ENCODE measurements at regions not wholly inside any gene's neighbourhood (a gene's known extent, or its start where the extent isn't known, plus 50 kb on each side); places are given as distances from the start of the nearest gene placed in this dataset.

- no peak for DNase-seq
These were observed 71.7 kb upstream of the LIMCH1 start for GRCh38 chr4:41466249-41466648.

GRCh38 chr4:41468122-41468521 is 69.8 kb upstream of the LIMCH1 start:
- no peak for DNase-seq

GRCh38 chr4:41471126-41472071 is 66.6 kb upstream of the LIMCH1 start:
- DNase-seq = no peak

GRCh38 chr4:41472081-41472480 is 65.9 kb upstream of the LIMCH1 start:
- no peak for DNase-seq

- DNase-seq = no peak
These were observed 64.8 kb upstream of the LIMCH1 start for GRCh38 chr4:41473176-41473575.

GRCh38 chr4:41475402-41475801 is 62.6 kb upstream of the LIMCH1 start:
- peak; percentile 8 for DNase-seq

- DNase-seq = no peak
These were observed 61.6 kb upstream of the LIMCH1 start for GRCh38 chr4:41476310-41476885.

GRCh38 chr4:41477181-41477905 is 60.6 kb upstream of the LIMCH1 start:
- no peak for DNase-seq

GRCh38 chr4:41478518-41478917 is 59.4 kb upstream of the LIMCH1 start:
- no peak for DNase-seq

- no peak for DNase-seq
These were observed 57.1 kb upstream of the LIMCH1 start for GRCh38 chr4:41480896-41481311.

- DNase-seq = no peak
These were observed 54.2 kb upstream of the LIMCH1 start for GRCh38 chr4:41483771-41484170.

GRCh38 chr4:41485041-41485440 is 52.9 kb upstream of the LIMCH1 start:
- DNase-seq = no peak

- no peak for DNase-seq
These were observed 50.0 kb upstream of the LIMCH1 start for GRCh38 chr4:41487868-41488440.

Measured in fibroblast of upper back skin (primary cell).